Muscle of arm (tissue), 1 donor: ENCODE measurements at regions not wholly inside any gene's neighbourhood (a gene's known extent, or its start where the extent isn't known, plus 50 kb on each side); places are given as distances from the start of the nearest gene placed in this dataset.
"Not testable (repeated sequence)": the region's sequence is repeated elsewhere in the genome, so short reads cannot be mapped to it uniquely, and the experiment has no call there.

Experiments used
- DNase-seq: peaks from one replicate; pipeline ENCODE4 v3.0.0-alpha.2; 2013

DNA sequence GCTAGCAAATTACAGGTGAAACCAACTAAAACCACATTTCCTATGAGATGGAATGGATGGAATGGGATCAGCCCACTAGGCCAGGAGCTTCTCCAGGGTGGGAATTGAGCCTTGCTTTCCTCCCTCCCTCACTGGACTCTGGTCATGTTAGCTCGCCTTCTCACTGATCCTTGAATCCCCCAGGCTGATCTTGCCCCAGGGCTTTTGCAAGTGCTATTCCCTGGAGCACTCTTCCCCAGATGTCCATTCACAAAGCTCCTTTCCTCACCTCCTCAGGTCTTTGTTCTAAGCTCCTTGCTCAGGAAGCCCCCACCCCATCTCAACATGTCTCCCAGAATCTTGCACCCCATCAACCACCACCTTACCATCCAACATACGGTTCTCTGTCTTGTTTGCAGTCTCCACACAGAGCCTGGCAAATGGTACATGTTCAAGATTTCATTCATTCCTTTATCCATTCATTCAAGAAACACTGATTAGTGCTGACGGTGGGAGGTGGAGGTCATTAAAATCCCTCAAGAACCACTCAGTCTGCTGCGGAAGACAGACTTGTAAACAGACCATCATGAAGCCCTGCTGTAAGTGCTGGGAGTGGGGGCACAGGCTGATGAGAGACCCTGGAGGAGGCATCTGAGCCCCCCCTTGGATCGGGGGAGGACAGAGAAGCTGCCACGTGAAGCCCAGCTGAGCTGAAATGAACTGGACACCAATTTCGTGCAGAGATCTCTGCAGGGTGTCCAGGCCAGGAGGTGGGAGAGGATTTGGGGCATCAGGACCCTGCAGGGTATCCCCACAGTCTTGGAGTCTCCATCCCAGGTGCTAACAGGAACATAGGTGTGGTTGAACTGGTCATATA, 141.7 kb downstream of the BARX1 start:
- no peak for DNase-seq

DNA sequence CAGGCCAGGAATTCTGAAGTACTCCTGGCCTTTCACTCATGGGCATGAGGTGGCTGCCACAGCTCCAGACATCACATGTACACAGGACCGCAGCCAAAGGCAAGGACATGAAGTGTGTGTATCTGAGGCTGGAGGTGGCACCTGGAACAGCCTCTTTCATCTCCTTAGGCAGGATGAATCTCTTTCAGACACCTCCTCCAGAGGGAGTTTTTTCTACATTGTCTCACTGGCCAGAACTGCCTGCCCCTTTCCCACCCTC, 142.8 kb downstream of the BARX1 start:
- DNase-seq = no peak

DNA sequence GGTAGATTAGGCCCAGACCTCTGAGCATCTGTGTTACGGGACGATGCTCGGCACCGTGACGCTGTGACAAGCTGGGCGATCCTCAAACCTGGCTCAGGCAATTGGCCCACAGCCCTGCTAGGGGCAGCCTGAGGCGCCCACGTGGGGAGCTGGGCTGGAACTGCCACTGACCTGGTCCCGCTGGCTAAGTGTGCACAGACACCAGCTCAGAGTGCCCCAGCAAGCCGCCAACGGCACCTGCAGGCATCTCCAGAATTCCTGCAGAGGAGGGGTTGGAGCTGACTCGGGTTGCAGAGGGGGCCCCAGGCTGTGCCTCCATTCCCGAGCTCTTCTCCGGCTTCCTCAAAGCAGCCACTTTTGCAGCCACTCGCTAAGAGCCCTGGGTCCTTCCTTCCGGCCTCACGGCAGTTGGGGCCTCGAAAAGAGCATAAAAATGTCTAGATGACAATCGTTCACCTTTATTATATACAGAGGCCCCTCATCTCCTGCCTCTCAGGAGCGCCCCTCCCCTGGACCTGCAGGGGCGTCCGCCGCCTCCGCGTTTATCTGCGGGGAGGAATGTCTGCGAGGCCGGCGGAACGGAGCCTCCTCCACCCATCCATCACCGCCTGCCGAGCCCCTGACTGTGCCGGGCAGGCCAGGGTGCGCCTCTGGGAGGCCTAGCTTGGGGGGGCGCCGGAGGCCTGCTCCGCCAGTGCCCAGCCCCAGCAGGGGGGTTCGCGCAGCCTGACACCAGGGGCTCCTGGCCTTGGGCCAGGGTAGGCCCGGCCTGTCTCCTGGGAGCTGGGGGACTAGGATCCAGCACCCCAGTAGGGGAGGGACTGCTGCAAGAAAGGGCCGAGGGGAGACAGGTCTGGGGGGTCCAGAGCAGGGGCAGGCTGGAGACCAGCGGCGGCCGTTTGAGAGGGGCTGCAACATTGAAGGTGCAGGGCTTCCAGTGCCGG, 144.9 kb downstream of the BARX1 start:
- no peak for DNase-seq

DNA sequence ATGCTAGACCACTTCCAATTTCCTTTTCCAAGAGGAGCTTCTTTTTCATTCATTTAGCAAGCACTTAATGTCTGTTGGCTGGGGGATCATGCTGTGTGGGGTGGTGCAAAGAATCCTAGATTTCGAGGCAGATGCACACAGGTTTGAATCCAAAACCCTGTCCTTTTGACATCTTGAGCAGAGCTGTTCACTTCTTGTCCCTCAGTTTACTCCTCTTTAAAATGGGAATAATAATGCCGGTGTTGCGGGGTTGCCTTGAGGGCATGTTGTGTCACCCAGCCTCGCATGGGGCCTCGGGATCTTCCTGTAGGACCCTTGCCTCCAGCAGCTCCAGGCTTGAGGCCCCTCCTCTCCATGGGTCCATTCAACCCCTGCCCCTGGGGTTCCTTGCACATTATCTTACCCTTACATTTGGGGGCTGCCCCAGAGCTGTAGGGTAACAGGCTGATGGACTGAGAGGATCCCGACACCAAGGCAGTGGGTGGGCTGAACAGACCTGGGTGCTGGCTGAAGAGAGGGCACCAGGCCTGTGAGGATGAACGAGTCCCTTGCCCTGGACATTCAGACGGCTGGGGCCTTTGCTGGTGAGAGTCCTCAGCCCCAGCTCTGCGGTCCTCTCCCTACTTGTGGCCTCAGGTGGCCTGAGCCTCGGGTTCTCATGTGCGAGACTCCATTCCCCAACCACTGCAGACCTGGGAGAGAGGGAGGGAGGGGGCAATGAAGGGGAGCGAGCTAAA, 145.8 kb downstream of the BARX1 start:
- no peak for DNase-seq

DNA sequence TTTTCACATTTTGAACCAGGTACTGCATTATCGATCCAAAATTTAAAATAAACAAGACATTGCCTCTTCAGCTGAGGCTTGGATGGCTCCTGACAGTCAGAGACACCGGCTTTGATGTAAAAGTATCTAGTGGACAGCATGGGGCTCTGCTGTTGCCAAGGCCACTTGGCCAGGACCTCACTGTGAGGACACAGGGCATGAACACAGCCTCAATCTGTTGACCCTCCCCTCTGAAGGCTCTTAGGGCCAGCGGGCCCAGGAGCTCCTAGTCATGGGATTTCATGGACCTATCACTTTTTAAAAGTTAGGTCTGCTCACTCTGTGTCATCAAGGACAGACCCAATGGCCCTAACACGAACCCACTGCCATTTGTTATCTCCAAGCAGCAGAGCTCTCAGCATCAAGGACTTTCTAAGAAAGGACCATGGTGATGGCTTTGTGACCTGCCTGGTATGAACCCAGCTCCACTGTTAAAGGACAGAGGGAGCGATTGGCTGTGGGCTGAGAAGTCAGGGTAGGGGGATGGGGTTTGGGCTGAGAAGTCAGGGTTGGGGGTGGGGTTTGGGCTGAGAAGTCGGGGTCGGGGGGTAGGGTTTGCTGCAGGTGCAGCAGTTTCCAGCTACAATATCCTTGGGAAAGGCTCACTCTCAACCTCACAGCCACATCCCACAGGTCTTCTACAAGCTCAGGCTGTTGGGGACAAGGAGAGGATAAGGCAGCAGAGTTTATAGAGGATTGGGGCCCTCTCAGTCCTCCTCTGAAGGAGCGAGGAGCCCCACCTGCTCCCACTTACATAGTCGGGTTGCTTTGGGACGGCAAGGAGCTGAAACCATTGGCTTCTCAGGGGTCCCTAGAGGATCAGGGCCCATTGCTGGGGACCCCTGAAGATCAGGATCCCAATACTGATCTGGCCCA, 146.8 kb downstream of the BARX1 start:
- no peak for DNase-seq

DNA sequence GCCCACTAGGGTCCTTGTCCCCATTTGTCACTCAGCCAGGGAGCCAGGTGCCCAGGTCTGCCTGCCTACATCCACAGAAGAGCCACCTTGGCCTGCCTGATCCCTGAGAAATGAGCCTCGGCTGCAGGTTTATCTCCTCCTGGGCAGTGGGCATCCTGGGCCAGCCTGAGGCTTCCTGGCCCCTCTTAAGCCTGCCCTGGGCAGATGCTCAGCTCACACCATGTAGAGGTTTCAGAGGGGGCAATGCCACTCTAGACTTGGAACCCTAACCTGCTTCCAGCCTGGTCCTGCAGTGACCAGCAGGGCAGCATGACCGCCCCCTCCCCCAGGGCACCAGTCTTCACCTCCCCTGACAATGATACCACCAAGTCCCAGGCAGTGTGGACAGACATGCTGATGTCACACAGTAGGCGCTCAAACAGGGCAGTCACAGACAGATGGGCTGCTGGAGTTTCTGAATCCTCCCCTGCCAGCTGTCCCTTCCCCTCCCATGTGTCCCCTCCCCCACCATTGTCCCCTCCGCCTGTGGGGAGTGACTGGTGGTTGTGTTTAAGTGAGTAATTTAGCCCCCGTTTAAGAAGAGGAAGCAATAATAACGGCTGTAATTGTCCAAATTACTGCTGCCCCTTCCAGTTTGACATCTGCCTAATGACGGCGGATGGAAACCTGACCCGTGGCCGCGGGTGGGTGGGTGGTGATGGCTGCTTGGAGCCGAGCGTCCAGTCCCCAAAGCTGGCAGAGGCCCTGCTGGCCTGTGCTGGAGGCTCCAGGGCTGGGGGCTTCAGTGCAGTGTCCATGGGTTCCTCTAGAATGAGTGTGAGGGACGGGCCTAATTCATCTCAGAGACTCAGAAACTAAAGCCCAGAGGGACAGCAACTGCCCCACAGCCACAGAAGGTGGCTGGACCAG, 147.7 kb downstream of the BARX1 start:
- no peak for DNase-seq

DNA sequence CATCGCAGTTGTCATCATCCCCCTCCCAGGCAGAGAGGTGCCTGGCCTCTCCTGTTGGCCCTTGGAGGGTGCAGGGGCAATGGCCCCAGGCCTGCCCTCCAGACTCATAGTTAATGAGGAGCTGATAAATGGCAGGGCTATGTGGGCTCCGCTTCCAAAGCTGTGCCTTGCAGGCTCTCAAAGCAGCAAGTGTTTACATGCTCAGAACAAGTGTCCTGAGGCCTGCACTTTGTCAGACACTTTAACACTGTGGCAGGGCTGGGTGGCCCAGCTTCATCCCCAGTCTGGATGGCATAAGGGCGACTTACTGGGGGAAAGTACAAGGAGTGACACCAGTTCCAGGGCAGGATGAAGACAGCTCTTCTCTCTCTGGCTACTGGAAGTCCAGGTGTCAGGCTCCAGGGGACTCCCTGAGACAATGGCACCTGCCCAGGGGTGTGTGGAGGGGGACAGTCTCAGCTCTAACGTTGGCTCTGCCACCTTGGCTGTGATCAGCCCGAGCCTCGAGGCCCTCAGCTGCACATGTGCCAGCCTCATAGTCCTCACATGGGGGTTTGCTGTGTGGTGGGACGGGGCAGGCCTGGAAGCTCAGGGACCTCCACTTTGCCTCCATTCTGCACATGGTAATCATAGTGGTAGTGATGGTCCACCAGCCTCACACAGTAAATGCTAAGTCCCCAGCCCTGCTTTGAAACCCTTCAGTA, 153.4 kb downstream of the BARX1 start:
- no peak for DNase-seq

DNA sequence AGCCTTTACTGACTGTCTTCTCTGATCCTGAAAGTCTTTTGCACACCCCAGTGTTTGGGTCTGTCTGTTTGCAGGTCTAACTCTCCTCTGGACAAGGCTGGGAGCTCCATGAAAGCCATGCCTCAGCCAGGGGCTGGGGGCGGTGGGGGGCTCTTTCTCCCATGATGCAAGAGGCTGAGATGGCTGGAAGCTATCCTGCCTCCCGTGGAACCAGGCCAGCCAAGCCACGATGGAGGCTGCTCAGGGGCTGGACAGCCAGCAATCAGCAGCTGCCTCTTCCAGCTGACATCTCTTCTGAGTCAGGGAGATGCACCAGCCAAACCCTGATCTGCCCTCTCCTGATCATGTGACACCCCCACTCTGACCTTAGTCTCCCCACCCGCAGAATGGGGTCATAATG, 154.0 kb downstream of the BARX1 start:
- DNase-seq = no peak

DNA sequence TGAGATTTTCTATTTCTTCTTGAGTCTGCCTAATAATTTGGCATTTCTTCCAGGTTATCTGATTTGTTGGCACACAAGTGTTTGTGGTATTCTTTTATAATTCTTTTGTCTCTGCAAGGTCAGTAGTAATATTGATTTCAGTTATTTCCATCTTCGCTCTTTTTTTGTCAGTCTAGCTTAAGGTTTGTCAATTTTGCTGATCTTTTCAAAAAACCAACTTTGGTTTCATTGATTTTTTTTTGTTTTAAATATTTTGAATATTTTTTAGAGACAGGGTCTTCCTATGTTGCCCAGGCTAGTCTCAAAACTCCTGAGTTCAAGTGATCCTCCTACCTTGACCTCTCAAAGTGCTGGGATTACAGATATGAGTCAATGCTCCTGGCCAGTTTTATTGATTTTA, 162.8 kb downstream of the BARX1 start:
- no peak for DNase-seq

DNA sequence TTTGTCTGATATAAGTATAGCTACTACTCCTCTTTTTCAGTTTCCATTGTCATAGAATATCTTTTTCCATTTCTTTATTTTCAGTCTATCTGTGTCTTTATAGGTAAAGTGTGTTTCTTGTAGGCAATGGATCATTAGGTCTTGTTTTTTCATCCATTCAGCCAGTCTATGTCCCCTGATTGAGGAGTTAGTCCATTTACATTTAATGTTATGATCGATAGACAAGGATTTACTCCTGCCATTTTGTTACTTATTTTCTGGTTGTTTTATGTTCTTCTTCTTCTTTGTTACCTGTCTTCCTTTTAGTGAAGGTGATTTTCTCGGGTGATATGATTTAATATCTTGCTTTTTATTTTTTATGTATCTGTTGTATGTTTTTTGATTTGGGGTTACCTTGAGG, 169.0 kb downstream of the BARX1 start:
- no peak for DNase-seq

DNA sequence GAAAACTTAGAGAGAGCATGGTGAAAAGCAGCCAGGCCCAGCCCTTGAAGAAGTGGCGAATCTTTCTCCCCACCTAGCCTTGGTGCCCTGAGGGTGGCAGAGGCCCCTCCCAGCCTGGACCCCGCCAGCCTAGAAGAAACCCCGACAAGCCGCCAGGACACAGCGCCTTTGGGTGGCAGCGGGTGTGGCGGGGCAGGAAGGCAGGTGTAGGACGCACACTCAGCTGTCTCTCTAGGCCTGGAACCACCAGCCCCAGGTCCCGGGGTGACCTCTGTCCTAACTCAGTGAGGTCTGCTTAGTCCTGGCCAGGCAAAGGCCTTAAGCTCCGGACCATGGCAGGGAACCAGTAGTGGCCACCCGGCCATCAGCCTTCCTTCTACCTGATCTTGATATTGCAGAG, 178.3 kb downstream of the BARX1 start:
- no peak for DNase-seq

DNA sequence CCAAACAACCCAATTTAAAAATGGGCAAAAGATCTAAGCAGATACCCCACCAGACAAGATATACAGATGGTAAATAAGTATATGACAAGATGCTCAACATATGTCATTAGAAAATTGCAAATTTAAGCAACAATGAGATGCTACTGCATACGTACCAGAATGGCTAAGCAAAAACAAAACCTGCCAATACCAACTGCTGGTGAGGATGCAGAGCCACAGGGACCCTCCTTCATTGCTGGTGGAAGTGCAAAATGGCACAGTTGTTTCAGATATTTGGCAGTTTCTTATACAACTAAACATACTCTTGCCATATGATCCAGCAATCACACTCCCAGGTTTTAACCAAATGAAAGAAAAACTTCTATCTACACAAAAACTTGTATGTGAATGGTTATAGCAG, 178.9 kb downstream of the BARX1 start:
- no peak for DNase-seq

DNA sequence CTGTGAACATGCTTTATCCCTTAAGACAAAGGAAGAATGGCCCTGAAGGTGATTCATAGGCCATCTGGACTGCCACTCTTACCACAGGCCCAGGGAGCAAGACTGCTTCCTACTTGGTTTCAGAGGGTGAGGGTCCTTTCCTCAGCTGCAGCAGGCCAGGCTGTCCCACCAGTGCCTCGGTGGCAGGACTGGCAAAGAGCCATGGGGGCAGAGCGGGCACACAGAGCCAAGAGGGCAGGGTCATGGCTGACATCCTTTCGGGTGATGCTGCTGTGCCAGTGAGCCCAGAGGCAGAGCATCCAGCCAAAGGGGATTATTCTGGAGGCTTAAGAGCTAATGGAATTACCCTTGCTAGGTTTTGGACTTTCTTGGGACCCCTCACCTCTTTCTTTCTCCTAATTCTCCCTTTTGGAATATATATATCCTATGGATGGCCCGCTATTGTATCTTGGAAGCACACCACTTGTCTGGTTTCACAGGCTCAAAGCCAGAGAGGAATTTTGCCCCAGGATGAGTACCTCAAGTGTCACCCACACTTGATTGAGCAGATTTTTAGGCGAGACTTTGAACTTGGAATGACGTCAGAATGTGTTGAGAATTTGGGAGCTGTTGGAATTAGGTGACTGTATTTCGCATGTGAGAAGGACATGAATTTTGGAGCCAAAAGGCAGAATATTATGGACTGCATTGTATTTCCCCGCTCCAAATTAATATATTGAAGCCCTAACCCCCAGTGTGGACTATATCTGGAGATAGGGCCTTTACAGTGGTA, 180.6 kb downstream of the BARX1 start:
- DNase-seq = no peak

DNA sequence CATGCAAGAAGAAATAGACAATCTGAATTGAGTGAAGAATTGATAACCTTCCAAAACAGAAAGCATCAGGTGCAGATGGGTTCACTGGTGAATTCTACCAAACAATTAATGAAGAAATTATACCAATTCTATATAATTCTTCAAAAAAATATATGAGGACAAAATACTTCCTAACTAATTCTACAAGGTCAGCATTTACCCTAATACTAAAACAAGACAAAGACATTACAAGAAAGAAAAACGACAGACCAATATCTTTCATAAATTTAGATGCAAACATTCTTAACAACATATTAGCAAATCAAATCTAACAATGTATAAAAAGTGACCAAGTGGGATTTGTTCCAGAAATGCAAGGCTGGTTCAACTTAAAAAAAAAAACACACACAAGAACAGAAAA, 183.9 kb downstream of the BARX1 start:
- DNase-seq = no peak

DNA sequence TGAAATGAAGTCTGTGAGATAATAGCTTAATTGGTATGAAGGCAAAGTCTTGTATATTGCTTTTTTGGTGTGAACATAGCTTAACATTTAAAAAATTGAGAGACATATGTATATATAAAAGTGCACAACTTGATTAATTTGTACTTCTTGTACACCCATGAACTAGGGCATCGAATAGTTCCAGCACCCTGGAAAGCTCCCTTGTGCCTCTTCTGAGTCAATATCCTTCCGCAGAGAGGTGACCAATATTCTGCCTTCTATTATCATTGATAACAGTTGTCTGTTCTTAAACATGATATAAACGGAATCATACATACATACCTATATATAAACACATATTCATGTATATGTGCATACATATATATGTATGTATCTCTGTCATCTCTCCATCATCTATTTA, 185.4 kb downstream of the PHF2 start:
- no peak for DNase-seq

DNA sequence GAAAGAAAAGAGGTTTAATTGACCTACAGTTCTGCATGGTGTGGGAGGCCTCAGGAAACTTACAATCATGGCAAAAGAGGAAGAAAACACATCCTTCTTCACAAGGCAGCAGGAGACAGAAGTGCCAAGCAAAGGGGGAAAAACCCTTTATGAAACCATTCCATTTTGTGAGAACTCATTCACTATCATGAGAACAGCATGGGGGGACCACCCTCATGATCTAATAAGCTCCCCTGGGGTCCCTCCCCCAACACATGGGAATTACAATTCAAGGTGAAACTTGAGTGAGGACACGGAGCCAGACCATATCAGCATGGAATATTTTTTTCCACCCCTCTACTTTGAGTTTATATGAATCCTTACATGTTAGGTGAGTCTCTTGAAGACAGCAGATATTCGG, 173.7 kb downstream of the PHF2 start:
- no peak for DNase-seq

DNA sequence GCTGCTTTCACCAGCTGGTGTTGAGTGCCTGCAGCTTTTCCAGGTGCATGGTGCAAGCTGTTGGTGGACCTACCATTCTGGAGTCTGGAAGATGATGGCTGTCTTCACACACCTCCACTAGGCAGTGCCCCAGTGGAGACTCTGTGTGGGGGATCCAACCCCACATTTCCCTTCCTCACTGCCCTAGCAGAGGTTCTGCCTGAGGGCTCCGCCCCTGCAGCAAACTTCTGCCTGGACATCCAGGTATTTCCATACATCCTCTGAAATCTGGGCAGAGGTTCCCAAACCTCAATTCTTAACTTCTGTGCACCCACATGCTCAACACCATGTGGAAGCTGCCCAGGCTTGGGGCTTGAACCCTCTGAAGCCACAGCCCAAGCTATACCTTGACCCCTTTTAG, 172.4 kb downstream of the PHF2 start:
- not testable (repeated sequence) for DNase-seq

DNA sequence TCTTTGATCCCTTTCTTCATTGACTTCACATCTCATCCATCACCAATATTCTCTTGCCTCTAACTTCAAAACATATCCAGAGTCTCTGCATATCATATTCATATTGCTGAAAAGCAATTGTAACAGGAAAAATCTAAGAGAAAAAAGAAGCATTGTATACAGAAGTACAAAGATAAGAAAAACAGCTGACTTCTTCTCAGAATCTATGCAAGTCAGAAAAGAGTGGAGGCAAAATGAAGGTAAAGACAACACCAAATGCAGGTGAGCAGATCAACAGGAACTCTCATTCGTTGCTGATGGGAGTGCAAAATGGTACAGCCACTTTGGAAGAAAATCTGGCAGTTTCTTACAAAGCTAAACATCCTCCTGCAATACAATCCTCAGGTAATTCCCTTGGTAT, 155.6 kb downstream of the PHF2 start:
- DNase-seq = no peak

DNA sequence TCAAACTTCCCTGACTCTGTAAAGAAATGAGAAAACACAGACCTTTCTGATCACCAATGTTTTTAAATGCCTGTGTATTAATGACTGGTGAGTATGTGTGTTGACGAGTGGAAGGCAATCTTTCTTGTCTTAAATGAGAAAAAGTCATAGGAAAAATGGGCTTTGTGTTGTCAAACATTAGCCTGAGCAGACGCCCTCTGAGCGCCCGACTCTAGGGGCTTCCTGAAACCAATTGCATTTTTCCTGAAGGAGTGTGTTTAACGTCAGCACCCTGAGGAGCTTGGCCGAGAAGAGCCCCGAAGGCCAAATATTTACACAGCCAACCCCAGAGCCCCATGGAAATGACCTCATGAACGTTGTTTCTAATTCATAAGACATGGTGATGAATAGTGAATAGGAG, 154.3 kb downstream of the PHF2 start:
- DNase-seq = no peak
